ENCODE measurements at regions not wholly inside any gene's neighbourhood (a gene's known extent, or its start where the extent isn't known, plus 50 kb on each side); places are given as distances from the start of the nearest gene placed in this dataset.

DNA sequence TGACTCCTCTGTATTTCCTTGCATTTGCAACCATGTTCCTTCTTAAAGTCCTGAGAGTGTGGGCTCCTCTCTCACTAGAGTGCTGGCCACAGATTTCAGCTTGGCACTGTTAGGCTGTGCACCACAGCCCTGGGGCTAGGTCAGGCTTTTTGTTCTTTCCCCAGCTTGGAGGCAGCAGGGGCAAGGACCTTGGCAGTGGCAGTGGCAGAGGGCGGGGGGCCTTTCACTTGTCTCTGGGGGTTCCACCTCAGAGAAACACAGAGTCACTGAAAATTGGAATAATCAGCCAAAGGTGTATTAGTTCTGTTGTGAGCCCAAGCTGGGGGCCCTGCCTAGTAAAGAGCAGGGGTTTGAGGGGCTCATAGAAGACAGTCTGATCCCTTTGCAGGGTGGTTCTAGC is 142.8 kb upstream of the CT83 start:
- no peaks in the 10 kb centered on the region for H3K9me3 ChIP-seq (ENCODE audit: control insufficient read depth, low read length)
- H3K36me3 ChIP-seq (ENCODE audit: control insufficient read depth, insufficient read depth, low read length), result no peaks in the 10 kb centered on the region
- Mint-ChIP-seq H3K27ac (no peak overlapping the region), H3K4me3 (no peak overlapping the region), H3K9me3 (no peaks in the 10 kb centered on the region), H3K4me1 (no peaks in the 10 kb centered on the region), H3K27me3 (ENCODE audit: insufficient read depth) (no peaks in the 10 kb centered on the region), H3K36me3 (ENCODE audit: low read depth) (no peaks in the 10 kb centered on the region)
- no peak overlapping the region for H3K4me3 ChIP-seq (ENCODE audit: low read length)
- H3K27me3 ChIP-seq (ENCODE audit: control insufficient read depth, insufficient read depth, low read length, poor library complexity, severe bottlenecking), result no peaks in the 10 kb centered on the region
- WGBS, 2 experiments (ENCODE audit: insufficient coverage in 1 of 2, insufficient read length in 1 of 2), result 90% methylated on average over 1 of the region's 1 CpG; no CpG with 5 or more reads in 1 of the 2 experiments
- H3K4me1 ChIP-seq (ENCODE audit: control insufficient read depth, insufficient read depth, low read length), result no peaks in the 10 kb centered on the region
- DNase-seq, result no peak
- no peak overlapping the region for H3K9ac ChIP-seq (ENCODE audit: extremely low read depth, low read length, poor library complexity, severe bottlenecking)
- TF ChIP-seq, protein P1, sequence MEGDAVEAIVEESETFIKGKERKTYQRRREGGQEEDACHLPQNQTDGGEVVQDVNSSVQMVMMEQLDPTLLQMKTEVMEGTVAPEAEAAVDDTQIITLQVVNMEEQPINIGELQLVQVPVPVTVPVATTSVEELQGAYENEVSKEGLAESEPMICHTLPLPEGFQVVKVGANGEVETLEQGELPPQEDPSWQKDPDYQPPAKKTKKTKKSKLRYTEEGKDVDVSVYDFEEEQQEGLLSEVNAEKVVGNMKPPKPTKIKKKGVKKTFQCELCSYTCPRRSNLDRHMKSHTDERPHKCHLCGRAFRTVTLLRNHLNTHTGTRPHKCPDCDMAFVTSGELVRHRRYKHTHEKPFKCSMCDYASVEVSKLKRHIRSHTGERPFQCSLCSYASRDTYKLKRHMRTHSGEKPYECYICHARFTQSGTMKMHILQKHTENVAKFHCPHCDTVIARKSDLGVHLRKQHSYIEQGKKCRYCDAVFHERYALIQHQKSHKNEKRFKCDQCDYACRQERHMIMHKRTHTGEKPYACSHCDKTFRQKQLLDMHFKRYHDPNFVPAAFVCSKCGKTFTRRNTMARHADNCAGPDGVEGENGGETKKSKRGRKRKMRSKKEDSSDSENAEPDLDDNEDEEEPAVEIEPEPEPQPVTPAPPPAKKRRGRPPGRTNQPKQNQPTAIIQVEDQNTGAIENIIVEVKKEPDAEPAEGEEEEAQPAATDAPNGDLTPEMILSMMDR (conservative IDR thresholded peaks at IDR 0.05), result no peak
- H3K27ac ChIP-seq (ENCODE audit: low read depth, low read length), result no peak overlapping the region

DNA sequence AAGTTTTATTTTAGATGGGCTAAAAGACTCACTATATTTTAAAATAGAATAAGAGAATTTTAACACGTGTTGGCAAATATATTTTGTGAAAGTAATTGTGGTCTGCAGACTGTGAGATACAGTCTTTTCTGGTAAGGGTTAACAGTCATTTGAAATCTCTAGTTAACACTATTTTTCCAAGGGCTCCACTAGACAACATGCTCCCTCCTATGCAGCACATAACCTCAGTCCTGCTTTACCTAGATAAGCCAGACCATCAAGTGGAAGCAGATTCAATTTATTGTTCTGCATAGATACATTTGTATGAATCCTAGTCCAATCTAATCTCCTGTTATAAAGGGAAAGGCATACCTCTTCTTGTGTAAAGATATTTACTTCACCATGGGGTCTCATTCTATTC is 133.2 kb upstream of the CT83 start:
- Mint-ChIP-seq H3K4me3 (no peak overlapping the region), H3K4me1 (peaks cover 5% of the 10 kb centered on the region), H3K36me3 (ENCODE audit: low read depth) (no peaks in the 10 kb centered on the region), H3K27ac (no peak overlapping the region), H3K27me3 (ENCODE audit: insufficient read depth) (no peaks in the 10 kb centered on the region), H3K9me3 (no peaks in the 10 kb centered on the region)
- H3K27ac ChIP-seq (ENCODE audit: low read depth, low read length), result no peak overlapping the region
- H3K4me1 ChIP-seq (ENCODE audit: control insufficient read depth, insufficient read depth, low read length), result no peaks in the 10 kb centered on the region
- no peak overlapping the region for H3K4me3 ChIP-seq (ENCODE audit: low read length)
- TF ChIP-seq, protein P1 (conservative IDR thresholded peaks at IDR 0.05), result no peak
- H3K36me3 ChIP-seq (ENCODE audit: control insufficient read depth, insufficient read depth, low read length), result no peaks in the 10 kb centered on the region
- no CpG with 5 or more reads among the region's 1 CpG for whole genome bisulfite sequencing, 2 experiments (ENCODE audit: insufficient coverage in 1 of 2, insufficient read length in 1 of 2)
- H3K9ac ChIP-seq (ENCODE audit: extremely low read depth, low read length, poor library complexity, severe bottlenecking), result no peak overlapping the region
- no peak for DNase-seq
- H3K27me3 ChIP-seq (ENCODE audit: control insufficient read depth, insufficient read depth, low read length, poor library complexity, severe bottlenecking), result no peaks in the 10 kb centered on the region
- H3K9me3 ChIP-seq (ENCODE audit: control insufficient read depth, low read length), result no peaks in the 10 kb centered on the region
